ENCODE measurements at regions not wholly inside any gene's neighbourhood (a gene's known extent, or its start where the extent isn't known, plus 50 kb on each side); places are given as distances from the start of the nearest gene placed in this dataset.

DNA sequence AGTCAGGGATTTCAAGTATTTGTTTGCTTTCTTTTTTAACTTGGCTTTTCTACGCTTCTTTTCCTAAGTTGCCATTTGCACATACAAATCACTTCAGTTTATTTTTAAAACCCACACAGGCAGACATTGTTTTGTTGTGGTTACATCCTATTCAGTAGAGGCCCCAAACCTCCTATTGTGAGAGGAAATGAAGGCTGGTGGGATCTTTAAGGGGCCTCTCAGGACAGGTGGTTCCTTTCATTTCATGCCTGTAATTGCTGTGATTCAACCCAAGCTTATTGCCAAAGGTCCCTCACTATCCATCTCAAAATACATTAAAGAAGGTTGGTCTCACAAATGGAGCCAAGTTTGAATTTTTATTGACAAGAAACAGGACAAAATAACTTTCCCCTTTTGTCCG is 257.1 kb downstream of the ADAMTS20 start:
- no peak for DNase-seq (ENCODE audit: low read depth, low spot score)

DNA sequence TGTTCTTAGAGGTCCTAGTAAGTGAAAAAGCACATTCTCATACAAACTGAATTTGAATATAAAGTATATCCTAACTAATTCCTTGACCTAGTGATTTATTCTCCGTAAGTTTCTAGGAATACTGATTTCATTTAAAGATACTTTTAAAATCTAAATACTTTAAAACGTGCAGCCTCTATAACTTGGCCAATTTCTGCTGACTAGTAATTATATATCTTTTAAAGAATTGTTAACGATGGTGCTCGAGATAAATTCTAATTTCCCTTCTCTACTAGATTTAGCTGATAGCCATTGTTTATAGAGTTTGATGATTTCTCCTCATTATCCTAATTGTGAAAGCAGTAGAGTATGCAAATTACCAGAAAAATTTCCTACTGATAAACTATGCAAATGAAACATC is 257.9 kb downstream of the ADAMTS20 start:
- DNase-seq (ENCODE audit: low read depth, low spot score) = no peak

DNA sequence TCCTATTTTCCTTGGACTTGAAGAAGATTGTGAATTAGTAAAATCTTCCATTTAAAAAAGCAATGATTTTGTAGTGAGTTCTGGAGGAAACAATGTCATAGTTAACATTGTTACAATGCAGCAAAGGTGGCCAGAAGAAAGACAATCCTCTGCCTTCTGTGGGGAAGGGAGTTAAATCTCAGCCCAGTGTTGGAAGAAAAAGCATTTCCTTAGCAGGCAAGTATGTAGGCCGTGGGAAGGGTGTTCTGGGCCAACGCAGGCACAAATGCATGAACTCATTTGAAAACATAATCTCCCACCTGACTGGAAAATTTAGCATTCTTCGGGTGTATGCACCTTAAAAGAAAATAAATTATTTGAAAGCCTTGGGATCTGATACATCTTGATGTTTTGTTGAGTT is 258.6 kb downstream of the ADAMTS20 start:
- DNase-seq (ENCODE audit: low read depth, low spot score) = no peak

DNA sequence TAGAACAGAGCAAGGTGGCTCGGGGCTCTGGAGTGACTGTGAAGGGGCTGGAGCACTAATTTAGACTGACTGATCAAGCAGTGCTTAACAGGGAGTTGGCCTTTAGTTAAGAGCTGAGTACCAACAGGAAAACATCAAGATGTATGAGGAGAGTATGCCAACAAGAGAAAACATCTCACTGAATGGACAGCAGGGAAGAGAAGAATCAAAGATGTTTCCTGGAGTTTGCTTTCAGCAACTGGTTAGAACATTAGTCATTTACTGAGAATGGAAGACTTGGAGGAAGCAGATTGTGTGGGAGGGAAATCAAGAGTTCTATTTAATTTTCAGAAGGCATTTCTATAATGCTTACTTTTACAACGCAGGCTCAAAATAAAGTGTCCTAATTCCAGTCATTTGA is 259.3 kb downstream of the ADAMTS20 start:
- no peak for DNase-seq (ENCODE audit: low read depth, low spot score)

DNA sequence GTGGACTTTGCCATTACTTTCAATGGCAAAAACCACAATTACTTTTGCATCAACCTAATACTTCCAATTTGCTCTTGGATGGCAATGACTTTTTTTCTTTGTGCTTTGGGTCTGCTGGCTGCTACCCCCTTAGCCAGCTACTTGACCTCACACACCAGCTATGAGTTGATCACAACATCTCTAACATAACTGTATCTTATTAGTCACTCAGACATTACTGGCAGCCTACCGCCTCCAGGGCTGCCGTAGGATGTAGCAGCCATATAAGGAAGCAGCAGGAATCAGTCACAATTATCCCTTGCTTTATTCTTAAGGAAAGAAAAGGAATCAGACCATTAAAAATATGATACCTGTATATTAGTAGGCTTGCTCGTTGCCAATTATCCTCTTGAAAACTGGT is 260.5 kb downstream of the ADAMTS20 start:
- DNase-seq (ENCODE audit: low read depth, low spot score) = no peak

DNA sequence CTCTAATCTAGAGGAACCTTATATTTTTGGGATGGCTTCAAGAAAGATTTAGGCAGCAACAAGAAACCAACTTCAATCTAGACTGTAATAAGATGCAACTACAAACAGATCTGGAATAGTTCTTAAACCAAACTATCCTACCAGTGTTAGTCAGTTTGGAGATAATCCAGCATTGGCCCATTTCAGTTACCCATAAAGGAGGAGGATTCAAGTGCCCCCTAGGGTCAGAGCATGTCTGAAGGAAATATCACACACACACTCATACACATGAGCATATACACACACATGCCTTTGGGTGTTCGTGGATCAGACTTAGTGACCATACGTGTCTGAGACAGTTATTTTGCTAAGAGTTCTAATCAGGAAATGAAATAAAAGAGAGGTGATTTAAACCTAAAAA is 261.2 kb downstream of the ADAMTS20 start:
- DNase-seq (ENCODE audit: low read depth, low spot score) = no peak

DNA sequence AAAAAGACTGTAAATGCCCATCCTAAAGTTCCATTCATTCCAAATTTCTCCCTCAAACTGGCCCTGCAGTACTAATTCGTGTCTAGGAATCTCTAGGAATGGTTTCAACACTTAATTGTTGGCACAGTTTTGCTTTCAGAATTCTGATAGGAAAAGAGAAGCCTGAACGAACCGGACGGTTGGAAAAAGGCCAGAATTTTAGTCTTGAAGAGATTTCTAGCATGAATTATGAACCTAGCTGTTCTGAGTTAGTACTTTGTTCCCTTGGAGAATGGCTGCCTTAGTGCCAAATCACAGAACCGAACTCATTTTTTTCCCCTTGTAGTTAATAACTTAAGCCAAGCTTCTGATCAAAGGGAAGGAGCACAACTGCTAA is 262.6 kb downstream of the ADAMTS20 start:
- DNase-seq (ENCODE audit: low read depth, low spot score) = no peak

DNA sequence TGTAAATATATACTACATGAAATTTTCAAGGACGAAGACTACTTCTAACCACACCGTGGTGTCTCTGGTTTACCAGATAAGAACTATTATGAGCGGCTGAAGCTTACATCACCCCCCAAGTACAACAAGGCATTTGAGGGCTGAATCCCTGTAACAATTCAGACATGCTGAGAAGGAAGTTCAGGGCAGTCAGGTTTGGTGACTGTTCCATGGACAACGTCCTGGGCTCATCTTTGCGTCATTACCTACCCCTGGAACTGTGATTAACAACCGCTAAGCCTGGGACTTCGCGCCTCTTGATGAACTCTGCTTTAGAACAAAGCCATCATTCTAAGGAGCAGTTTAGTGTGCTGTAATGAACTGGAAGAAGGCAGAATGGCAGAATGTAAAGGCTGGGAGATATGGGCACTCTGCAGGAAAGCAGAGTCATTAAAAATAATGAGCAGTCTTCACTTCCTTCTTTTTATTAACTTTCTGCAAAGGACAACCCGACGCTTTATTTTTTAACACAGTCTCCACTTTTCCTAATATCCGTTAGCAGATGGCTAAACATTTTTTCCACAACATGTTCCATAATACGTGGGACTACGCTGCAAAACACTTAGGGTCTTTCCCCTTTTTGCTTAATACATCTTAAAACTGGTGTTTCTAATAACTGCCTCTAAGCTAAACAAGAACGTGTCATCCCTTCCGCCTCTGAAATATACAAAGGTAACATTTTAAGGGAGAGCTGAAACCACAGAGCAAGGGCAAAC is 263.2 kb downstream of the ADAMTS20 start:
- no peak for DNase-seq (ENCODE audit: low read depth, low spot score)

DNA sequence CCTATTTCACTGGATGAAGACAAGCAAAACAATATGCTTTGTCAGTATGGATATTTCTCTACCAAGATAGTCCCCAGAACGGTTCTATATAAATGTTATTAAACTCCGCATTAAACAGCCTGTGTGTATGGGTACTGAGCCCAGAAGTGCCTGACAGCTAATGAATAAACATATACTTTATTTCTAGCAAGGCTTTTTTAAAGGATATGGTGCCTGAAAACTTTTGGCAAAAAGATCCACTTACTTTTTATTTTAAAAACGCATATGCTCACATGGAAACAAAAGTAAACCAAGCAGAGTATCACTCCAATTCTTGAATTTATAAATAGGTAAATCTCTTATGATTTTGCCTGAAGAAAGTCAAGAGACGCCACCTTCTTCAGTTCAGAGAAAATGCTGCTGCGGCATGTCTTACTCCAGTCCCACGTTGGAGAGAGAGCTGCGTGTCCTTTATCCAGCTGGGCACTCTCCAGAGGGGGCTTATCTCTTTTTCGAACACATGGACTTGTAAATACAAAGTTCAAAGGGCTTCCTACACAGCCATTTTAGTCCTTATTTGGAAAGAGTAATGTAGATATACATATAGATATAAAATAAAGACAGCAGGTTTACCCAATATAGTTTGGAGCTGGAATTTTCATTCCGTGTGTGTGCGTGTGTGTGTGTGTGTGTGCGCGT is 264.2 kb downstream of the ADAMTS20 start:
- DNase-seq (ENCODE audit: low read depth, low spot score) = no peak

DNA sequence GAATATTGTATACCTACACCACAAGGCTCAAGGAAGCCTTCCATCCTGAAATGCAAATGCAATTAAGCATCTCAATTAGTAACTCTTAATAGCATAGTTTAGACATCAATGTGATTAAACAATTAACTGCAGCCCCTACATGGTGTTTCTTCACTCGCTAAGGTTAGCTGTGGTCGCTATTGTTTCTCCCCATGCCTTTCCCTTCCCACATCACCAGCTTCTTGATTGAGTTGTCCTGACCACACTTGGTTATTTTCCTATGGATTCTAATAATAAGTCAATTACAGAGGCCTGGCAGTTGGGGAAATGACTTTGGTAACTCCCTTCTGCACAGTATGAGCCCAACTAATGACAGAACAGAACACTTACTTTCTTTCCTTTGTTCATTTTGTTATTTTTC is 265.0 kb downstream of the ADAMTS20 start:
- DNase-seq (ENCODE audit: low read depth, low spot score) = no peak

DNA sequence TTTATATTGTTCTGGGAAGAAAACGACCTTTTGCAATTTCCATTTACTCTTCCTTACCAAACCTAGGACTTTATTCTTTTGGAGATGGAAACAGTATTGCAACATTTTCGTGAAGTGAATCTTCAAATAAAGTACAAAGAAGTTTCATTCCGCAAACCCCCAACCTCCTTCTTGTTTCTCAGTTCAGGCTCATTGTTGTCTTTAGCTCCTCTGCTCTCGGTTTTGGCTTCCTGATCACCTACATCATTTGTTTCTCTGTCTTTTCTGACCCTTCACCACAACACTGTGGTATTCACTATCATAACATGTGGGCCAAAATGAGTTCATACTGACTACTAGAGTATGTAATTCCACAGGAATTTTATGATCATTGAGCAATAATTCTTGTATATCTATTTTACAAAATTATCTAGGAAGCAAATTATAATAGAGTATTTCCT is 266.8 kb downstream of the ADAMTS20 start:
- peak; percentile 75 for DNase-seq (ENCODE audit: low read depth, low spot score)

DNA sequence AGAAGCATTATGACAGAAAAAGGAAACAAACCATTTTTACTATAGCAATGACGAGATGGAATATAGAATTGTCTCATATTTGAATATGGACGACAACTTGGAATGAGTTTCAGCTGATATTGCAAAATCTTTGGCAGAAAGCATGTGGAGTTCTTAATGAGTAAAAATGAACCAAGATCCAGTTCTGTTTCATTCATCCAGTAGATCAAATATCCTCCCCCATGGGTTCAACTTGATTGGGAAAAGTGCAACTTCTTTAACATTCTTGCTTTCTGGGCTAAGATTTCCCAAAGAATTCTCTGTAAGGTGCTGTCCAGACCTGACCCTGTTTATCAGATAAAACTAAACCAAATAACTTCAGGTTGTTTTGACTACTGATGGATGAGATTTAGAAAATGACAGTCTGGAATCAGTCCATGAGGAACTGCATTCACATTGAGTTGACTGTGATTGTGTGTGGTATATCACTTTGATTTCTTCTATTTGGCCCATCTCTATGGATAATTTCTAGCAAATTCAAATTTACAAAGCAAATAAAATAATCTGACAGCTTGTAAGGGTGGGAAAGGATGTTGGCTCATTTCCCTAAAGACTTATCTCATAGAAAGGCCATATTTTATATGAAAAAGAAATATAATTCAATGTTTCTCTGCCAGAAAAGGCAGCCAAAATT is 267.4 kb downstream of the ADAMTS20 start:
- DNase-seq (ENCODE audit: low read depth, low spot score) = no peak

DNA sequence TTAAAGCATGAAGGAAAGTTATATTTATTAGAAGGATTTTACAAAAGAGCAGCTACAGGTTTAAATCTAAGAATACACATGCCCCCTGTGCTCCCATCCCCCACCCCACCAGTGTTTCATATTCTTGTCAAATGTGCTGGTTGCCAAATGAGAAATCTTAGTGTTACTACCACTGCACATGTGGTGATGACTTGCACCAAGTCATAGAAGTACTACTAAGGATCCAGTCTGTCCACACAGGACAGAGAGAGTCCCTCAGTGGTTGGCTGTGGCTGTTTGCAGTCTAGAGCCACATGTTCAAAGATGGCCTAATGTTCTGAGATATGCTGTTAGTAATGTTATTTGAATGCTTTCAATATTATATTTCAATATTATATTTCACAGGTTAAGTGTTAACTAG is 268.8 kb downstream of the ADAMTS20 start:
- DNase-seq (ENCODE audit: low read depth, low spot score) = no peak

DNA sequence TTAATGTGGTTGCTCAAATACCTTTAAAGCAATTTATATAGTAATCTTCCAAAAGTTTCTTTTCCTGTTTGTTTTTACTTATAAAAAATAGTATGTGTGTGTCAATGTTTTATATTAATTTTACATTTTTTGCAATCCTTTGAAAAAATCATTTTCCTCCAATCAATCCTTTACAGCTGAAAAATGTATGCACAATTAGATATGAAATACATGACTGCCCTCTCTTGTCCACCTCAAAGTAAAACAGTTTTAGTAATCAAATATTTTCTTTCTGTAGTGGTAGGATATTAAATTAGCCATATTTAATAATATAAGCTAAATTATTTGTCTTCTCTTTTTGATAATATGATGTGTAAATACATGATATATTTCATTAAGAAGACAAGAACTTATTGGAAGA is 269.9 kb downstream of the ADAMTS20 start:
- DNase-seq (ENCODE audit: low read depth, low spot score) = no peak

DNA sequence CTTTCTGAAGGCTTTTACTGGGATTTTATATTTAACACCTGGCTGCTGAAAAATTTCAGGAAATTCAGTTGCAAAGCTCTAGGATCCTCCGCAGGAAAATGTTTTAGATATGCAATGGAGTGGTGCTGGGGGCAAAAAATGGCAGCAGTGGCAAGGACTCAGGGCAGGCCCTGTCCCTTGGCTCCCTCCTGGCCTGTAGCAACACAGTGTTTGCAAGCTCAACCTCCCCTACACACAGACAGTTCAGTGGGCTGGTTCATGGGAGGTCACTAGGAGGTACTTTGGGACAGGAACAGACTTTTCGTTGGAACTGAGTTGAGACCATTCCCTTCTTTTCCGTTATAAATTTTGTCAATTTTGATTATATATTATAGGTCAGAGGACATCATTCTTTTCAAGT is 270.4 kb downstream of the ADAMTS20 start:
- DNase-seq (ENCODE audit: low read depth, low spot score) = no peak

DNA sequence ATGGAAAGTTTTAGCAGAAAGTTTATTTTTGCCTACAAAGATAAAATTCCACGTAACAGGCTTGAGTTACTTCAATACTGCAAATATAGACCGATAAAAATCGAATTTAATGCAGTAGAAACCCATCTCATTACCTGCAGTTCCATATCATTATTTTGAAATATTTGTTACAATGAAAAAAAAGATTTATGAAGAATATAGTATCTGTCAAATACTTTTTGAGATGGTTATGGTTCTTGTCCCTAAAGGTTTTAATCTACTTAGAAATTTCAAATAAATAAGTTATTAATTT is 273.5 kb downstream of the ADAMTS20 start:
- no peak for DNase-seq (ENCODE audit: low read depth, low spot score)

DNA sequence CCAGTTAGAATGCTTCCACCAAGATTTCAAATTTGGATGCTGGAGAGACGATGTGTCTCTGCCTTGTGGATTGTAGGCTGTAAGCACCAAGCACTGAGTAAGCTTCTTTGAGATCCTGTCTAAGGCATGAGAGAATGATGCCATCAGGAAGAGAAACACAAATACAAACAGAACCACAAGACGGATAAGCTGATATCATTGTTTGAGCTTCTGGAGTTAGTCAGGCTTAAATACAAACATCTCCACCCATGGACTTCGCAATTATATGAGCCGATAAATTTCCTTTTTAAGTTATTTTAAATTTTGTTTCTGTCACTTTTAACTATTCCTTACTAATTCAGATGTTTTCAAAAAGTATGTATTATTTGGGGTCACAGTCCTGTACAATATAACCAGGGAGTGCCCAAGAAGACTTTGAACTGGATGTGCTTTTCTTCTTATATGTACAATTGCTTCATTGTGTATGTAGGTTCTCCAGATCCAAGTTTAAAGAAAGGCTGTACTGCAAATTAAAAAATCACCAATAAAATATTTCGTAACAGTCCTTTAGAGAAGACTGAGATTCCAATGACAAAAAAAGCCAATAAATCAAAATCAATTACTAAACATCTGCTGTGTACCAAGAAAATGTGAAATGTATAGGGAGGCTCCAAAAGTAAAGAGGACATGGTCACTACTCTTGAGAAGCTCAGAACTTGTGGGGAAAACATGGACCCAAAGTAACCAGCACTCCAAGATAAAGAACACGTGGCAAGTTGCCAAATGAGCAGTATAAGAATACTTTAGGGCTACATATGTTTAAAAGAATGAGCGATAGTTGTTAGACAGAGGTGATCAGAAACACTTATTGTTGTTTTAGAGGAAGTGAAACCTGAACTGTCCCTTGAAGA is 274.1 kb downstream of the ADAMTS20 start:
- no peak for DNase-seq (ENCODE audit: low read depth, low spot score)

DNA sequence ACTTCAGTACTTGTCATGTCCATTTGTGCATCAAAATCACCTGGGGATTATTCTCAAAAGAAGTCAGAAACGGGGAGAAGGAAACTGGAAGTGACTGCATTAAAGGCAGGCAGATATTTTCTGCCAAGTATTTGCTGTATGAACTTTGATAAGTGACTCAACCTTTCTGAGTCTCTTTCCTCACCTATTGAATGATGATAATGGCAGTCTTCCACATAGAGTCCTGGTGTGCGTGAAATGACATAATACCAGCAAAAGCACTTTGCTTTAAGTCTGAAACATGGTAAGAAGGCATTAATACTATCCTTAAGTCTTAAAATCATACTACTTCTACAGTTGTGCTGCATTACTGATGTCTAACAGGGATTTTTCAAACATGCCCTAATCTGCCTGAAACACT is 278.5 kb downstream of the ADAMTS20 start:
- DNase-seq (ENCODE audit: low read depth, low spot score) = no peak

DNA sequence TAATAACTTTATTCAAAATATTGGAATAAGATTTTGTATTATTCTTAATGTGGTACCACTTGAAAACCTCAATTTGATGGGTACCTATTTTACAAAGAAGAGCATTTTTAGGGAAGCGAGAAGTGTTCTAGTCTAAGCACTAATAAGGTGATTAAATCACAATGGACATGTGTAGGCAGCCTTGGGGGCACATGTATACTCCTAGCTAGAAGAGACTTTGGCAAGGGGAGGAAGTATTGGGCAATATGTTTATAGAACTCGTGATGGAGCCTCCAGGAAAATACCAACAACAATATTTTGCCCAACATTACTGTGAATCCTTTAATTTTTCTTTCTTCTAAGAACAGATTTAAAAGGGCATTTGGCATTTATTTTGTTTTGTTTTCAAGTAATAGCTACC is 280.3 kb downstream of the ADAMTS20 start:
- no peak for DNase-seq (ENCODE audit: low read depth, low spot score)

DNA sequence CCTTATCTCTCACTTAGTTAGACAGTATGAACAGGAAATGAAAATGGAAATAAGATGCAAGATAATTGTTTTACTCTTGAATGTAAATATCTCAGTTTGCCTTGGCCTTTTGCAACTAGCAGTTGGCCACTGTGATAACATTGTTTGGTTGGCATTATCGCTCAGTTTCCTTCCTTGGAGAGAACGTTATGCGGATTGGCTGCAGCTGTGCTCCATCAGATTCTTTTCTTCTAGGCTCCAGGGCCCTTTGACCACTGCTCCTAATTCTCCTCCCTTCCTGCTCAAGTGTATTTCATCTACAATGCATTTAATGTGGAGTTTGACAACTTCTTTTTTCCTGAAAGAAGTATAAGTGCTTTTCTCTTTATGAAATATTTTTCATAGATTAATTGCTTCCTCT is 284.2 kb downstream of the ADAMTS20 start:
- DNase-seq (ENCODE audit: low read depth, low spot score) = no peak

DNA sequence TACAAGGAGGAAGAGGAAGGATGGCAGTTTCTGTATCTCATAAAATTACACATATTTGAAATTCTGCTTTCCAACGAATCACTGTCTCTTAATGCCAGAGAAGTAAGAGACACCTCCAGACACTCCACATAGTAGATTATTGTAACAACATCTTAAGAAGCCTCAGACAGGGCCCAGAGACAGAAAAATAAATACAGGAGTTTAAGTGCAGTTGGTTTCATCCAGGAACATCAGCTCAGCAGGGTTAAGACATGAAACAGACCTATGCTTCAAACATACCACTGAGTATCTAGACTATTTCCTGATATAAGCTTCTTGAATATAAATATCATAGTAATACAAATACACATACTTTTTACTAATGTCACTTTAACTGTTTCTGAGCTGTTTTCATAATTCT is 290.3 kb downstream of the ADAMTS20 start:
- no peak for DNase-seq (ENCODE audit: low read depth, low spot score)

DNA sequence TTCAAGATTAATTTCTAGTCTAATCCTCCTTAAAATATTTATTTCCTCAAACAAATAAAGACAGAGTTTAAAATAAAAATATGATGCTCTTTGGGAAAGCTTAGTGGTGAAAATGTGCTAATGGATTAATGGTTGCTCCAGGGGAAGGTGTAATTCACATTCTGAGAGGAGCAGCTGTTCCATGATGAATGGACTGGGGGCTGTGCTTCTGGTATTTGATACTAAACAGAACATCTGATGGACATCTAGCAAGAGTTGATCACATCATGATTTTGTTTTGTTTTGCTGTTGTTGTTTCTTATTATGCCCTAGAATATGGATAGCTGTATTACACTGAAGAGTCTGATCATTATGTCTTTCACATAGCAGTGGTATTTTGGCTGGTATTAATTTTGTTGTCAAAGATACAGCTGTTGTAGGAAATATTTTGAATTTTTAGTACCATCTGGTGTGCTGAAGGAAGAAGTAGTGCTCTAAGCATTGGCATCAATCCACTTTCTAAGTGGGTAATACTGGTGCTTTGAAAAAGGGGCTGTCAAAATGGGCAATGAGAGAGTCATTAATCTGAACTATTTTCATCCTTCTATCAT is 296.4 kb downstream of the ADAMTS20 start:
- no peak for DNase-seq (ENCODE audit: low read depth, low spot score)

Data from brain pericyte (primary cell).